HepG2 (cell line): ENCODE measurements at regions not wholly inside any gene's neighbourhood (a gene's known extent, or its start where the extent isn't known, plus 50 kb on each side); places are given as distances from the start of the nearest gene placed in this dataset.

Experiments used
- ATAC-seq: fragments of 200-7000 bp; cut with Tn5 transposase; 3 replicates; pipeline ENCODE4 v1.9.1; 2020; ENCODE audit warnings: mild to moderate bottlenecking, moderate library complexity
- BruUV-seq: library from RNA; stranded (reverse); fragments of 400-500 nt; replicated peaks from 2 replicates; lab custom pipeline; 2021; lab: Mats Ljungman, UMichigan
- CTCF ChIA-PET: fragments of 300-600 bp; formaldehyde crosslinking; extraction: SDS; loops from one replicate; lab custom pipeline; 2021; ENCODE audit warnings: low total read pairs, inconsistent platforms, low intra/inter-chr PET ratio; lab: Yijun Ruan, JAX
- POLR2A ChIA-PET: fragments of 350-600 bp; sonication (Branson Sonifier 250); formaldehyde crosslinking; loops from one replicate; lab custom pipeline; 2020; ENCODE audit warnings: antibody characterized with exemption, inconsistent platforms; lab: Yijun Ruan, JAX
- DNase-seq: peaks from one replicate; pipeline ENCODE4 v3.0.0-alpha.2; 2015; ENCODE audit warnings: low spot score
- FAIRE-seq: peaks from 3 replicates; lab custom pipeline; 2011; peaks lifted over from hg19 to GRCh38; lab: Jason Lieb, UNC
- H2AFZ ChIP-seq: one replicate; pipeline ENCODE4 v1.6.1; 2011; ENCODE audit warnings: low read length, inconsistent platforms
- H3K27ac ChIP-seq: fragments of 300-600 bp; 3 replicates; pipeline ENCODE4 v1.8.0; 2011; ENCODE audit warnings: mixed run types, mild to moderate bottlenecking, mixed read lengths, low read length, inconsistent platforms; ENCODE audit not compliant: insufficient read depth; ENCODE audit errors: extremely low read length
- H3K27me3 ChIP-seq, 2 experiments: fragments of 200-600 bp in 1 of 2; 2 replicates in 1 of 2; 3 replicates in 1 of 2; pipeline versions ENCODE4 v1.6.0 to v1.8.0; 2011; ENCODE audit warnings: low read length in 2 of 2, mild to moderate bottlenecking in 2 of 2, moderate library complexity in 2 of 2, inconsistent platforms in 1 of 2; ENCODE audit not compliant: insufficient read depth in 2 of 2, control insufficient read depth in 1 of 2
- H3K36me3 ChIP-seq, 2 experiments: fragments of 200-600 bp in 1 of 2; replicated peaks in 1 of 2; 2 replicates in 1 of 2; 3 replicates in 1 of 2; pipeline versions ENCODE4 v1.5.1 to v1.8.0; 2011; ENCODE audit warnings: low read length in 2 of 2, inconsistent platforms in 1 of 2; ENCODE audit not compliant: insufficient read depth in 2 of 2, control insufficient read depth in 1 of 2
- H3K4me1 ChIP-seq: 2 replicates; pipeline ENCODE4 v1.5.1; 2012; ENCODE audit warnings: low read length, inconsistent platforms; ENCODE audit not compliant: insufficient read depth
- H3K4me2 ChIP-seq: 2 replicates; pipeline ENCODE4 v1.6.0; 2011; ENCODE audit warnings: low read depth, low read length, inconsistent platforms
- H3K4me3 ChIP-seq, 3 experiments: fragments of 200-600 bp in 1 of 3; sonication (generic), shearing (Covaris generic) in 1 of 3; replicated peaks in 1 of 3; 2 replicates each; pipeline ENCODE4 v1.5.1; 2011 to 2016; ENCODE audit warnings: low read length in 3 of 3, inconsistent platforms in 2 of 3, low read depth in 2 of 3, mild to moderate bottlenecking in 2 of 3, control low read depth in 1 of 3, mixed read lengths in 1 of 3; ENCODE audit not compliant: insufficient read depth in 1 of 3
- H3K79me2 ChIP-seq: one replicate; pipeline ENCODE4 v1.6.1; 2011; ENCODE audit warnings: low read length, inconsistent platforms; ENCODE audit not compliant: insufficient read depth
- H3K9ac ChIP-seq: 2 replicates; pipeline ENCODE4 v1.6.0; 2011; ENCODE audit warnings: mild to moderate bottlenecking, low read depth, low read length, inconsistent platforms; ENCODE audit not compliant: insufficient read depth
- H3K9me3 ChIP-seq: 2 replicates; pipeline ENCODE4 v1.5.1; 2012; ENCODE audit warnings: mild to moderate bottlenecking, low read length
- H4K20me1 ChIP-seq: 2 replicates; pipeline ENCODE4 v1.6.0; 2011; ENCODE audit warnings: inconsistent platforms, mild to moderate bottlenecking, low read length, moderate library complexity; ENCODE audit not compliant: insufficient read depth
- FOXO1 ChIP-seq: sonication (generic); formaldehyde crosslinking; IDR thresholded peaks from 2 replicates; pipeline ENCODE4 v1.4.0; 2020; ENCODE audit warnings: missing genetic modification reagents
- KDM5A ChIP-seq: fragments of 200-600 bp; sonication (generic); IDR thresholded peaks from 2 replicates; pipeline ENCODE4 v1.7.0; 2018; ENCODE audit warnings: antibody characterized with exemption, mild to moderate bottlenecking, low read length, borderline replicate concordance
- MEIS2 ChIP-seq: sonication (generic); formaldehyde crosslinking; IDR thresholded peaks from 2 replicates; pipeline ENCODE4 v1.9.0; 2021; ENCODE audit warnings: mild to moderate bottlenecking, missing genetic modification reagents
- SMARCC2 ChIP-seq: fragments of 450-650 bp; IDR thresholded peaks from 2 replicates; pipeline ENCODE4 v1.6.1; 2017; ENCODE audit warnings: antibody characterized with exemption, mild to moderate bottlenecking
- ZFP1 ChIP-seq: IDR thresholded peaks from 2 replicates; pipeline ENCODE4 v1.6.1; 2016
- ZMAT3 ChIP-seq: sonication (generic); formaldehyde crosslinking; conservative IDR thresholded peaks from 2 replicates; pipeline ENCODE4 v1.7.0; 2021; ENCODE audit warnings: missing genetic modification reagents
- ZNF614 ChIP-seq: IDR thresholded peaks from 2 replicates; pipeline ENCODE4 v1.6.1; 2018; ENCODE audit warnings: missing biosample characterization, missing genetic modification reagents, inconsistent platforms, borderline replicate concordance
- ZNF644 ChIP-seq: IDR thresholded peaks from 2 replicates; pipeline ENCODE4 v1.6.1; 2016; ENCODE audit warnings: low read depth
- ZNF720 ChIP-seq: sonication (generic); formaldehyde crosslinking; IDR thresholded peaks from 2 replicates; pipeline ENCODE4 v1.4.0; 2020; ENCODE audit warnings: missing genetic modification reagents
- ZNF839 ChIP-seq: sonication (generic); formaldehyde crosslinking; IDR thresholded peaks from 2 replicates; pipeline ENCODE4 v1.4.0; 2020; ENCODE audit warnings: missing genetic modification reagents, mild to moderate bottlenecking, borderline replicate concordance
- ZSCAN21 ChIP-seq: sonication (generic); formaldehyde crosslinking; IDR thresholded peaks from 2 replicates; pipeline ENCODE4 v1.8.0; 2022; ENCODE audit warnings: mild to moderate bottlenecking, missing genetic modification reagents, moderate library complexity, borderline replicate concordance
- WGBS: methylation state at CpG from one replicate; pipeline ENCODE4 v1.1.6; 2017; ENCODE audit warnings: low lambda C conversion rate; 5-methylcytosine and 5-hydroxymethylcytosine counted together
- in situ Hi-C: cut with HindIII; loops from 2 replicates; pipeline ENCODE4 v1.10.0; 2017; ENCODE audit warnings: low pct_unique_long_range_greater_than_20kb; ENCODE audit not compliant: extremely low pct_ligation_motif_present
- intact Hi-C: fragments of 100-400 bp; cut with micrococcal nuclease; formaldehyde crosslinking; loops from one replicate; pipeline ENCODE4 v1.10.0; 2022; ENCODE audit not compliant: unreplicated experiment

GRCh38 chr2:49351560-49351959 is 197.2 kb upstream of the FSHR start (continued):
- no peak for TF ChIP-seq ZNF720 (CRISPR knock-in tag)
- no peak for TF ChIP-seq MEIS2
- TF ChIP-seq ZMAT3: no peak
- no peak for TF ChIP-seq ZFP1

DNA sequence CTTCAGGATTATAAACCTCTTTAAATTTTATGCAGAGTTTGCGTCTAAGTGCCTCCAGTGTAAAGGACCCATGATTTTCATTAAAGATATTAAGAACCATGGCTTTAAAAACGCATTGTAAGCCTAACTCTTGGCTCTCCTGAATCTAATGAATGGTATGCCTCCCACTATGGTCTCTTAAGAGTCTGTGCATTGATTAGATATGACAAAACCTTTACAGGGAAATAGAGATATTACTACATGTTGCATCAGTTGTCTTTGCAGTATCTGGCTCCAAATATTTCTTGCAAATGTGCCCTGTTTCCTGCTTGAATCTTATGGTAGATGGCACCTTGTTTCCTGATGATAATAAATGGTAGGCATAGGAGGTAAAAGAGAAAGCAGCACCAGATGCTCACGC is 189.3 kb upstream of the FSHR start:
- ChIA-PET POLR2A (no interaction called here), CTCF (no interaction called here)
- DNase-seq: no peak
- no peaks in the 10 kb centered on the region for H3K27me3 ChIP-seq
- WGBS: 6% methylated on average over 3 of the region's 3 CpGs
- H3K36me3 ChIP-seq: no peaks in the 10 kb centered on the region
- in situ Hi-C loops (no loop called here), intact Hi-C loops (no loop called here)
- H3K27ac ChIP-seq: no peak overlapping the region
- FAIRE-seq: no peak
- no peaks in the 10 kb centered on the region for H3K9me3 ChIP-seq
- no peak overlapping the region for H3K9ac ChIP-seq
- TF ChIP-seq ZNF839 (CRISPR knock-in tag) (no peak), ZSCAN21 (CRISPR knock-in tag) (no peak), KDM5A (no peak), SMARCC2 (no peak), ZNF614 (CRISPR knock-in tag) (no peak), FOXO1 (CRISPR knock-in tag) (no peak), ZNF644 (CRISPR knock-in tag) (no peak)
- H3K4me1 ChIP-seq: no peaks in the 10 kb centered on the region
- H3K79me2 ChIP-seq: no peaks in the 10 kb centered on the region
- BruUV-seq: no TSS peak
- no peak overlapping the region for H3K4me3 ChIP-seq
- no peak overlapping the region for H3K4me2 ChIP-seq
- no peaks in the 10 kb centered on the region for H4K20me1 ChIP-seq
- no peak for ATAC-seq
- H2AFZ ChIP-seq: no peak overlapping the region
